Retinal pigment epithelial cell (primary cell): ENCODE measurements at regions not wholly inside any gene's neighbourhood (a gene's known extent, or its start where the extent isn't known, plus 50 kb on each side); places are given as distances from the start of the nearest gene placed in this dataset.

ENCODE experiments used
- DNase-seq: peaks from one replicate; pipeline ENCODE4 v3.0.0-alpha.2; 2010; ENCODE audit warnings: low read depth
- H3K4me3 ChIP-seq: 2 replicates; pipeline ENCODE4 v1.5.1; 2011; ENCODE audit warnings: mild to moderate bottlenecking, low read length, control low read depth, moderate library complexity
- TF ChIP-seq, protein P1 (sequence below): conservative IDR thresholded peaks from 2 replicates; pipeline ENCODE4 v1.5.1; 2011; ENCODE audit warnings: low read depth, low read length, control low read depth, inconsistent platforms

DNA sequence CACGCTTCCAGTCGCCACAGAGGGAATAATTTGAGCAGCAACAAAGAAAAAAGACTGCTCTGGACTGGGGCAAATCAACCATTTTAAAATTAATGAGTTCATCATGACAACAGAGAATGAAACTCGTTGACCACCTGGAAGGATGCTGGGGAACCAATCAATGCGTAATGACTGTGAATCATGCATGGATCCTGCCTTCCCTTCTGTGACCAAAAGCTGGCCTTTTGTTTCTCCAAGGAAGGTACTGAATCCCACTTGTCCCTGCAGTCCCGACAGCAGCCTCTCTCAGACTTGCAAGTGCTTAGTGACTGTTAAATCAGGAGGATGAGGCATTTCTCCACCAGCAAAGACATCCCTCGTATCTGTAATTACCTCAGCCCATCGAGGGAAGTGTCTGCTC, 68.0 kb upstream of the TNS3 start:
- DNase-seq, result no peak
- H3K4me3 ChIP-seq, result no peak overlapping the region
- TF ChIP-seq, protein P1, sequence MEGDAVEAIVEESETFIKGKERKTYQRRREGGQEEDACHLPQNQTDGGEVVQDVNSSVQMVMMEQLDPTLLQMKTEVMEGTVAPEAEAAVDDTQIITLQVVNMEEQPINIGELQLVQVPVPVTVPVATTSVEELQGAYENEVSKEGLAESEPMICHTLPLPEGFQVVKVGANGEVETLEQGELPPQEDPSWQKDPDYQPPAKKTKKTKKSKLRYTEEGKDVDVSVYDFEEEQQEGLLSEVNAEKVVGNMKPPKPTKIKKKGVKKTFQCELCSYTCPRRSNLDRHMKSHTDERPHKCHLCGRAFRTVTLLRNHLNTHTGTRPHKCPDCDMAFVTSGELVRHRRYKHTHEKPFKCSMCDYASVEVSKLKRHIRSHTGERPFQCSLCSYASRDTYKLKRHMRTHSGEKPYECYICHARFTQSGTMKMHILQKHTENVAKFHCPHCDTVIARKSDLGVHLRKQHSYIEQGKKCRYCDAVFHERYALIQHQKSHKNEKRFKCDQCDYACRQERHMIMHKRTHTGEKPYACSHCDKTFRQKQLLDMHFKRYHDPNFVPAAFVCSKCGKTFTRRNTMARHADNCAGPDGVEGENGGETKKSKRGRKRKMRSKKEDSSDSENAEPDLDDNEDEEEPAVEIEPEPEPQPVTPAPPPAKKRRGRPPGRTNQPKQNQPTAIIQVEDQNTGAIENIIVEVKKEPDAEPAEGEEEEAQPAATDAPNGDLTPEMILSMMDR, result no peak

DNA sequence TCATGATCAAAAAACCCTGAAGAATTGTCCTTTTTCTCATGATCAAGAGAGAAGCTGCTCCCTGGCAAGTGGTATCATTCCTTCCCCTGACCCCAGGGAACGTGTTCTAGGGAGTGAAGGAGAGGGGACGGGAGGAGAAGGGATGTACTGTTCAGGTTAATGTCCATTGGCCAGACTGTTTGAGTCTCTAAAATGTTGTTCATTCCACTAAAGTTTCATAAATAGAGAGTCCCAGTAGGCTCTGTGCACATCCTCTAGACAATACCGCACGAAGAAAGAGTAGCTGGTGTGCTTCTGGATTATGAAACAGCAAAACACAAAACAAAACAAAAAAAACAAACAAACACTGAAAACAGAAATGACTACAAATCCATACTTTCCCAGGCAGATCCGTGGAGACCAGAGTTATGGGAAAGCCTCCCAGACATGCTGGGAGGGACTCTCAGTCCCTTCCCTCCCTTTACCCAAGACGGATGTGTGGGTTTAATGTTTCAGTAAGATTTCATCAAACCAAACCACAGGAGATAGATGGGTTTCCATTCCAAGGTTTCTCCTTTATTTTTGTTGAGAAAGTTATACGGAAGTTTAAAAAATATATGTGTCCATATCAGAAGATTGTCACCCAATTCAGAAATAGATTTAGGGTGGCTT, 66.5 kb upstream of the TNS3 start:
- TF ChIP-seq, protein P1, result no peak
- DNase-seq, result no peak
- H3K4me3 ChIP-seq, result no peak overlapping the region

GRCh38 chr7:47647918-47648250, 66.0 kb upstream of the TNS3 start:
- no peak overlapping the region for H3K4me3 ChIP-seq
- TF ChIP-seq, protein P1, result no peak
- no peak for DNase-seq

GRCh38 chr7:47647181-47647917, 65.4 kb upstream of the TNS3 start:
- H3K4me3 ChIP-seq, result no peak overlapping the region
- TF ChIP-seq, protein P1, result no peak
- no peak for DNase-seq

- TF ChIP-seq, protein P1, result no peak
- DNase-seq, result no peak
- H3K4me3 ChIP-seq, result no peak overlapping the region
Observed at GRCh38 chr7:47643716-47644400, 61.9 kb upstream of the TNS3 start.

GRCh38 chr7:47640265-47640664, 58.4 kb upstream of the TNS3 start:
- H3K4me3 ChIP-seq, result no peak overlapping the region
- TF ChIP-seq, protein P1, result no peak
- no peak for DNase-seq
